NCI-H2029 (cell line): ENCODE measurements at regions not wholly inside any gene's neighbourhood (a gene's known extent, or its start where the extent isn't known, plus 50 kb on each side); places are given as distances from the start of the nearest gene placed in this dataset.
"Not testable (repeated sequence)": the region's sequence is repeated elsewhere in the genome, so short reads cannot be mapped to it uniquely, and the experiment has no call there.

ENCODE experiments used
- DNase-seq: peaks from one replicate; lab custom pipeline; 2025; lab: John Stamatoyannopoulos, UW

GRCh38 chr7:39758234-39758970, 135.0 kb downstream of the RALA start:
- no peak for DNase-seq

GRCh38 chr7:39761449-39761848, 138.1 kb downstream of the RALA start:
- no peak for DNase-seq

GRCh38 chr7:39762466-39762865, 139.1 kb downstream of the RALA start:
- not testable (repeated sequence) for DNase-seq

- DNase-seq, result not testable (repeated sequence)
These were observed 139.5 kb downstream of the RALA start for GRCh38 chr7:39762881-39763280.

- not testable (repeated sequence) for DNase-seq
These were observed 142.5 kb downstream of the RALA start for GRCh38 chr7:39765833-39766232.

GRCh38 chr7:39768439-39768838, 145.1 kb downstream of the RALA start:
- DNase-seq, result not testable (repeated sequence)

- DNase-seq, result not testable (repeated sequence)
These were observed 151.0 kb downstream of the RALA start for GRCh38 chr7:39774341-39774851.

GRCh38 chr7:39781557-39781956, 158.2 kb downstream of the RALA start:
- not testable (repeated sequence) for DNase-seq

GRCh38 chr7:39786440-39786839, 163.1 kb downstream of the RALA start:
- DNase-seq, result not testable (repeated sequence)

- not testable (repeated sequence) for DNase-seq
These were observed 159.0 kb upstream of the CDK13 start for GRCh38 chr7:39791035-39791434.

GRCh38 chr7:39791911-39792310, 158.1 kb upstream of the CDK13 start:
- DNase-seq, result not testable (repeated sequence)

- DNase-seq, result not testable (repeated sequence)
These were observed 157.0 kb upstream of the CDK13 start for GRCh38 chr7:39793026-39793425.

- DNase-seq, result not testable (repeated sequence)
These were observed 156.2 kb upstream of the CDK13 start for GRCh38 chr7:39793851-39794250.

- not testable (repeated sequence) for DNase-seq
These were observed 153.1 kb upstream of the CDK13 start for GRCh38 chr7:39796947-39797346.

- not testable (repeated sequence) for DNase-seq
These were observed 152.0 kb upstream of the CDK13 start for GRCh38 chr7:39798077-39798476.

- DNase-seq, result no peak
These were observed 141.1 kb upstream of the CDK13 start for GRCh38 chr7:39808796-39809481.

GRCh38 chr7:39810204-39810642, 139.8 kb upstream of the CDK13 start:
- no peak for DNase-seq

GRCh38 chr7:39810710-39811109, 139.3 kb upstream of the CDK13 start:
- DNase-seq, result no peak

- no peak for DNase-seq
These were observed 138.9 kb upstream of the CDK13 start for GRCh38 chr7:39811161-39811614.

- no peak for DNase-seq
These were observed 133.5 kb upstream of the CDK13 start for GRCh38 chr7:39816462-39817060.

- no peak for DNase-seq
These were observed 130.5 kb upstream of the CDK13 start for GRCh38 chr7:39819514-39819913.

GRCh38 chr7:39824456-39825200, 125.4 kb upstream of the CDK13 start:
- no peak for DNase-seq
